NB4 (cell line): ENCODE measurements at regions not wholly inside any gene's neighbourhood (a gene's known extent, or its start where the extent isn't known, plus 50 kb on each side); places are given as distances from the start of the nearest gene placed in this dataset.

ENCODE experiments used
- DNase-seq: peaks from one replicate; pipeline ENCODE4 v3.0.0; 2010; ENCODE audit warnings: low read depth
- H3K4me3 ChIP-seq: one replicate; pipeline ENCODE4 v1.5.1; 2011; ENCODE audit warnings: mild to moderate bottlenecking, low read depth, low read length, moderate library complexity
- CTCF ChIP-seq: IDR thresholded peaks from one replicate; pipeline ENCODE4 v1.5.1; 2012; ENCODE audit warnings: low read depth, low read length
- MAX ChIP-seq: IDR thresholded peaks from 2 replicates; pipeline ENCODE4 v1.6.1; 2011; ENCODE audit warnings: low read depth, low read length
- MYC ChIP-seq: IDR thresholded peaks from 2 replicates; pipeline ENCODE4 v1.6.1; 2011; ENCODE audit warnings: low read depth, low read length
- POLR2A ChIP-seq: IDR thresholded peaks from 2 replicates; pipeline ENCODE4 v1.6.1; 2011; ENCODE audit warnings: mild to moderate bottlenecking; ENCODE audit not compliant: insufficient read length; ENCODE audit errors: extremely low read depth

- TF ChIP-seq CTCF (no peak), POLR2A (no peak), MAX (no peak), MYC (no peak)
- peak; percentile 24 for DNase-seq
- no peak overlapping the region for H3K4me3 ChIP-seq
Observed at GRCh38 chr1:5780324-5780716, 211.9 kb downstream of the NPHP4 start.

- TF ChIP-seq CTCF: no peak
- no peak for TF ChIP-seq MAX
- no peak for TF ChIP-seq MYC
- TF ChIP-seq POLR2A: no peak
- DNase-seq: no peak
- H3K4me3 ChIP-seq: no peak overlapping the region
Observed at GRCh38 chr1:5779608-5780323, 212.5 kb downstream of the NPHP4 start.

- TF ChIP-seq MYC (no peak), POLR2A (no peak), CTCF (no peak), MAX (no peak)
- no peak overlapping the region for H3K4me3 ChIP-seq
- no peak for DNase-seq
Observed at GRCh38 chr1:5776035-5776550, 216.1 kb downstream of the NPHP4 start.

- H3K4me3 ChIP-seq: no peak overlapping the region
- no peak for TF ChIP-seq MAX
- TF ChIP-seq CTCF: no peak
- no peak for TF ChIP-seq MYC
- no peak for TF ChIP-seq POLR2A
Observed at GRCh38 chr1:5774019-5774418, 218.2 kb downstream of the NPHP4 start.

GRCh38 chr1:5771788-5772187 is 220.4 kb downstream of the NPHP4 start:
- no peak overlapping the region for H3K4me3 ChIP-seq
- TF ChIP-seq POLR2A (no peak), CTCF (no peak), MAX (no peak), MYC (no peak)
- no peak for DNase-seq

More at GRCh38 chr1:5774019-5774418, 218.2 kb downstream of the NPHP4 start:
- DNase-seq: no peak
